Osteocyte (in vitro differentiated cells): ENCODE measurements at regions not wholly inside any gene's neighbourhood (a gene's known extent, or its start where the extent isn't known, plus 50 kb on each side); places are given as distances from the start of the nearest gene placed in this dataset.
"Not testable (repeated sequence)": the region's sequence is repeated elsewhere in the genome, so short reads cannot be mapped to it uniquely, and the experiment has no call there.

Experiments used
- DNase-seq: peaks from one replicate; pipeline ENCODE4 v3.0.0; 2021; ENCODE audit warnings: mixed read lengths; ENCODE audit not compliant: unreplicated experiment; ENCODE audit errors: extremely low spot score
- H3K27ac Mint-ChIP-seq: one replicate; pipeline ENCODE4 v1.8.0; 2021; ENCODE audit warnings: mild to moderate bottlenecking, mixed read lengths; ENCODE audit not compliant: unreplicated experiment
- H3K27me3 Mint-ChIP-seq: one replicate; pipeline ENCODE4 v1.8.0; 2021; ENCODE audit warnings: mixed read lengths; ENCODE audit not compliant: unreplicated experiment
- H3K36me3 Mint-ChIP-seq: one replicate; pipeline ENCODE4 v1.8.0; 2021; ENCODE audit warnings: mixed read lengths; ENCODE audit not compliant: unreplicated experiment
- H3K4me1 Mint-ChIP-seq: one replicate; pipeline ENCODE4 v1.8.0; 2021; ENCODE audit warnings: mixed read lengths; ENCODE audit not compliant: unreplicated experiment
- H3K4me3 Mint-ChIP-seq: one replicate; pipeline ENCODE4 v1.8.0; 2021; ENCODE audit warnings: mild to moderate bottlenecking, moderate library complexity, mixed read lengths; ENCODE audit not compliant: unreplicated experiment
- H3K9me3 Mint-ChIP-seq: one replicate; pipeline ENCODE4 v1.8.0; 2021; ENCODE audit warnings: mixed read lengths; ENCODE audit not compliant: unreplicated experiment
- CTCF ChIP-seq: fragments of 200-600 bp; sonication (generic); IDR thresholded peaks from 2 replicates; pipeline ENCODE4 v1.5.0; 2021; ENCODE audit warnings: antibody characterized with exemption, mild to moderate bottlenecking, moderate library complexity

DNA sequence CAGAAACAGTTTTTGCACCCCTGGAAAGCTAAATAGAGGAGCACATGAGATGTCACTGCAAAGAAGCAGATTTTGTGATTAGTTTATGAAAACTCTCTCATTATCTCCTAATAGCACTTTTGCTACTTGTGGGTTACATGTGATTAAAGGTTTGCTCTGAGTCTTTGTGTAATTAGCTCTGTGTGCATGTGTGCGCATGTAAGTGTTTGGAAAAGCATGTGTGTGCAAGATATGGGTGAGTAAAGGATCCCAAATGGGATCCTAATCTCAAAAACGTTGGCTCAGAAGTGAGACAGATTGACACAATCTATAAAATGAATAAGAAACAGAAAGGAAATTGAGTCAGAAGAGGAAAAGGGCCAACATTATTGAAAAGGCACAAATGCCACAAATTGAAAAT, 104.5 kb downstream of the SKIDA1 start:
- H3K36me3 Mint-ChIP-seq, result no peaks in the 10 kb centered on the region
- no peaks in the 10 kb centered on the region for H3K9me3 Mint-ChIP-seq
- DNase-seq, result no peak
- no peak overlapping the region for H3K4me3 Mint-ChIP-seq
- TF ChIP-seq CTCF, result no peak
- H3K4me1 Mint-ChIP-seq, result peaks cover 5% of the 10 kb centered on the region
- no peak overlapping the region for H3K27ac Mint-ChIP-seq
- H3K27me3 Mint-ChIP-seq, result no peaks in the 10 kb centered on the region

DNA sequence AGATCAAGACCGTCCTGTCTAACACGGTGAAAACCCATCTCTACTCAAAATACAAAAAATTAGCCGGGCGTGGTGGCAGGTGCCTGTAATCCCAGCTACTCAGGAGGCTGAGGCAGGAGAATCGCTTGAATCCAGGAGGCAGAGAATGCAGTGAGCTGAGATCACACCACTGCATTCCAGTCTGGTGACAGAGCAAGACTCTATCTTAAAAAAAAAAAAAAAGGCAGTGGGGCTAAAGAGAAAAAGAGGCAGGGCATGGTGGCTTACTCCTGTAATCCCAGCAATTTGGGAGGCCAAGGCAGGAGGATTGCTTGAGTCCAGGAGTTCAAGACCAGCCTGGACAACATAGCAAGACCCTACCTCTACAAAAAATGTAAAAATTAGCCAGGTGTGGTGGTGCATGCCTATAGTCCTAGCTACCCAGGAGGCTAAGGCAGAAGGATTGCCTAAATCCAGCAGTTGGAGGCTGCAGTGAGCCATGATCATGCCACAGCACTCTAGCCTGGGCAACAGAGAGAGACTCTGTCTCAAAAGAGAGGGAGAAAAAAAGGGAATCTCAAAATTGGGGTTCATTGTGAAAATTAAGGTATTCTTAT, 106.4 kb downstream of the SKIDA1 start:
- H3K36me3 Mint-ChIP-seq, H3K9me3 Mint-ChIP-seq, H3K4me1 Mint-ChIP-seq, DNase-seq, H3K4me3 Mint-ChIP-seq, H3K27me3 Mint-ChIP-seq, H3K27ac Mint-ChIP-seq: not testable (repeated sequence)

DNA sequence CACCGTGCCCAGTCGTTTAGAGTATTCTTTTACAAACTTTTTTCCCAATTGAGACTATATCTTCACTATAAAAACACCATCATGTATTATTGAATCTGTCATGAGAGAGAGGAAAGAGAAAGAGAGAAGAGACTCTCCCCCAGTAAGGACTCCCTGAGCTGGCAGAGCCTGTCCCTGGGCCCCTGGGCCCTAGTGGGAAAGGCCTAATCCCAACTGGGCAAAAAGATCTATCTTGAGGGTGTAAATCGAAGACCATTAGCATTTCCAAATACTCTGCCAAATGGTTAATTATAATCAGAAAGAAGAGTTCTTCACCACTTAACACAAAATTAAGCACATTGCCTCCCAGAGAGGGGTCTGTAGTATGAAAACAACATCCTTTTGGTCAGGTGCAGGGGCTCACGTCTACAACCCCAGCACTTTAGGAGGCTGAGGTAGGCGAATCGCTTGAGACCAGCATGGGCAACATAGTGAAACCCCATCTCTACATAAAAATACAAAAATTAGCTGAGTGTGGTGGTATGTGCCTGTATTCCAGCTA, 108.2 kb downstream of the SKIDA1 start:
- H3K4me3 Mint-ChIP-seq, result no peak overlapping the region
- TF ChIP-seq CTCF, result no peak
- H3K4me1 Mint-ChIP-seq, result no peaks in the 10 kb centered on the region
- H3K27me3 Mint-ChIP-seq, result no peaks in the 10 kb centered on the region
- no peaks in the 10 kb centered on the region for H3K36me3 Mint-ChIP-seq
- H3K9me3 Mint-ChIP-seq, result no peaks in the 10 kb centered on the region
- DNase-seq, result no peak
- H3K27ac Mint-ChIP-seq, result no peak overlapping the region

- no peak overlapping the region for H3K4me3 Mint-ChIP-seq
- no peaks in the 10 kb centered on the region for H3K4me1 Mint-ChIP-seq
- no peaks in the 10 kb centered on the region for H3K27me3 Mint-ChIP-seq
- no peak for DNase-seq
- no peak for TF ChIP-seq CTCF
- H3K9me3 Mint-ChIP-seq, result no peaks in the 10 kb centered on the region
- no peak overlapping the region for H3K27ac Mint-ChIP-seq
- no peaks in the 10 kb centered on the region for H3K36me3 Mint-ChIP-seq
Observed at GRCh38 chr10:21413680-21414079, 111.8 kb downstream of the SKIDA1 start.

DNA sequence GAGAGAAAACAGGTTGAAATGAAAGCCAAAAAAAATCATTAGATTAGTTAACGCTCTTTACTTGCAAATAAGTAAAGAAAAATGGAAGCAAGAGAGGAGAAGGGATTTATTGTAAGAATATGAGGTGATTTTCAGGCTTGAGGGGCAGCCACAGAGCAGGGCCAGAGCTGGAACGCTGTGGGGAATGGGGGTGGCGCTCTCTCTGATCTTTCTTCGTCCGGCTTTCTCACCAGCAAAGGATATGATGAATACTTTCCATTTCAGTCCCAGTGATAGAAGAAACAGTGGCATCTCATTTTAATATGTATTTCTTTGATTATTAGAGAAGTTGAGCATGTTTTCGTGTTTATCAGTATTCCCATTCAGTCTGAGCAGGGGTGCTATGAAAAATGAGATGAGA, 112.2 kb downstream of the SKIDA1 start:
- no peak for TF ChIP-seq CTCF
- H3K27me3 Mint-ChIP-seq, result no peaks in the 10 kb centered on the region
- H3K36me3 Mint-ChIP-seq, result no peaks in the 10 kb centered on the region
- DNase-seq, result no peak
- H3K4me3 Mint-ChIP-seq, result no peak overlapping the region
- H3K27ac Mint-ChIP-seq, result no peak overlapping the region
- peaks cover 2% of the 10 kb centered on the region for H3K4me1 Mint-ChIP-seq
- H3K9me3 Mint-ChIP-seq, result no peaks in the 10 kb centered on the region
